NCI-H2081 (cell line): ENCODE measurements at regions not wholly inside any gene's neighbourhood (a gene's known extent, or its start where the extent isn't known, plus 50 kb on each side); places are given as distances from the start of the nearest gene placed in this dataset.

ENCODE experiments used
- DNase-seq, 2 experiments: peaks; one replicate each; lab custom pipeline; 2025; lab: John Stamatoyannopoulos, UW

- no peak for DNase-seq
Measured at GRCh38 chr20:7505835-7506221, 434.4 kb downstream of the HAO1 start.

GRCh38 chr20:7516621-7517111 is 423.6 kb downstream of the HAO1 start:
- peak; percentile 25 to 68 for DNase-seq

GRCh38 chr20:7520361-7520760 is 419.9 kb downstream of the HAO1 start:
- DNase-seq = no peak

- no peak for DNase-seq
Measured at GRCh38 chr20:7523288-7523687, 417.0 kb downstream of the HAO1 start.

- DNase-seq = no peak
Measured at GRCh38 chr20:7540018-7540417, 400.2 kb downstream of the HAO1 start.

GRCh38 chr20:7540923-7541322 is 399.3 kb downstream of the HAO1 start:
- no peak for DNase-seq

GRCh38 chr20:7571101-7571500 is 369.2 kb downstream of the HAO1 start:
- no peak for DNase-seq

GRCh38 chr20:7571521-7572055 is 368.7 kb downstream of the HAO1 start:
- no peak for DNase-seq

GRCh38 chr20:7579888-7580287 is 360.4 kb downstream of the HAO1 start:
- no peak for DNase-seq

GRCh38 chr20:7585126-7585679 is 355.1 kb downstream of the HAO1 start:
- DNase-seq = peak; percentile 11 to 60

GRCh38 chr20:7586481-7586880 is 353.8 kb downstream of the HAO1 start:
- no peak for DNase-seq

- no peak for DNase-seq
Measured at GRCh38 chr20:7589164-7589563, 351.1 kb downstream of the HAO1 start.

GRCh38 chr20:7596541-7596940 is 343.7 kb downstream of the HAO1 start:
- DNase-seq = no peak

- no peak for DNase-seq
Measured at GRCh38 chr20:7601431-7601830, 338.8 kb downstream of the HAO1 start.

- no peak for DNase-seq
Measured at GRCh38 chr20:7606941-7607340, 333.3 kb downstream of the HAO1 start.

- no peak for DNase-seq
Measured at GRCh38 chr20:7608250-7608649, 332.0 kb downstream of the HAO1 start.

GRCh38 chr20:7609251-7609650 is 331.0 kb downstream of the HAO1 start:
- no peak for DNase-seq

GRCh38 chr20:7610681-7611080 is 329.6 kb downstream of the HAO1 start:
- no peak for DNase-seq

GRCh38 chr20:7617797-7618196 is 322.5 kb downstream of the HAO1 start:
- no peak for DNase-seq

GRCh38 chr20:7622399-7622961 is 317.8 kb downstream of the HAO1 start:
- DNase-seq = no peak

GRCh38 chr20:7624886-7625285 is 315.4 kb downstream of the HAO1 start:
- DNase-seq = no peak

GRCh38 chr20:7627734-7628663 is 312.3 kb downstream of the HAO1 start:
- no peak for DNase-seq

GRCh38 chr20:7629880-7630279 is 310.4 kb downstream of the HAO1 start:
- no peak for DNase-seq
